GM21390 (cell line): ENCODE measurements at regions not wholly inside any gene's neighbourhood (a gene's known extent, or its start where the extent isn't known, plus 50 kb on each side); places are given as distances from the start of the nearest gene placed in this dataset.

Experiments
- ATAC-seq: cut with Tn5 transposase; IDR thresholded peaks from one replicate; pipeline ENCODE4 v1.9.1; 2021; ENCODE audit not compliant: unreplicated experiment

GRCh38 chr17:33750943-33751701 lies 458.0 kb upstream of the ASIC2 start:
- no peak for ATAC-seq

GRCh38 chr17:33751702-33752065 lies 458.6 kb upstream of the ASIC2 start:
- ATAC-seq, result no peak

DNA sequence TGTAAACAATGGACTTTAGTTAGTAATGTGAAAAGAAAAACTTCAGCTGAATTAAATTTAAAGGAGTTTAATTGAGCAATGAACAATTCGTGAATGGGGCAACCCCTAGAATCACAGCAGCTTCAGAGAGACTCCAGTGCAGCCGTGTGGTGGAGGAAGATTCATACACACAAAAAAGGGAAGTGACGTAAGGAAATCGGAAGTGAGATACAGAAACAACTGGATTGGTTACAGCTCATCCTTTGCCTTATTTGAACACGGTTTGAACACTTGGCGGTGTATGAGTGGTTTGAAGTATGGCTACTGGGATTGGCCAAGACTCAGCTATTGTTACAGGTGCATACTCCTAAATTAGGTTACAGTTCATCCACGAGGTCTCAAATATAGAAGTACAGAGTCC lies 460.4 kb upstream of the ASIC2 start:
- ATAC-seq, result no peak

DNA sequence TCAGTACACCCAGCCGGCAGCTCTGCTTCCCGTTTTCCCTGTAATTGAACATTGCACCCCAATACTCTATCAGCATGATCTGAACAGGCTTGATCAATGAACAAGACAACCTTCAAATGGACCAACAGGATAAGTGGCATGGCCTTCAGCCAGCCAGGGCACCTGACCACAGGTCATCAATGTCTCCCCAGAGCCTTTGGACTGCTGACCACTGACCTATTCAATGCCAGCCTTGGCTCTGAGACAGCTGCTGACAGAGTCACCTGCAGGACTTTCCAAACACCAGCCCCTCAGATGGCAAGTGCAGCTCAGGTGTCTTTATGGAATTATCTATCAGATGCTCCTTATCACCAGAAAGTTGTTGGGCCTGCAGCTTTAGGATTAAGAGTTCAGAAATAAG lies 462.9 kb upstream of the ASIC2 start:
- no peak for ATAC-seq

DNA sequence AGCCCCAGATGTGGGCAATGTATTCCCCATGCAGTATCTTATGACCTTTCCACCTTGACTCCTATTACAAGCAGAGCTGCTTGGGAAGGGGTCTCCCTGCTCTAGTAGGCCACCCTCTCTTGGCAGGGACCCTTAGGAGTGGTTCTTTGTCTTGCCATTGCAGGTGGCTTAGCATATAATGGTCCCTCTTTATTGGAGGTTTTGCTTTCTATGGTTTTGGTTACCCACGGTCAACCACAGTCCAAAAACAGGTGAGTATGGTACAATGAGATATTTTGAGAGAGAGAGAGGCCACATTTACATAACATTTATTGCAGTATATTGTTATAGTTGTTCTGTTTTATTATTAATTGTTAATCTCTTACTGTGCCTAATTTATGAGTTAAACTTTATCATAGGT lies 472.8 kb upstream of the ASIC2 start:
- ATAC-seq, result no peak

DNA sequence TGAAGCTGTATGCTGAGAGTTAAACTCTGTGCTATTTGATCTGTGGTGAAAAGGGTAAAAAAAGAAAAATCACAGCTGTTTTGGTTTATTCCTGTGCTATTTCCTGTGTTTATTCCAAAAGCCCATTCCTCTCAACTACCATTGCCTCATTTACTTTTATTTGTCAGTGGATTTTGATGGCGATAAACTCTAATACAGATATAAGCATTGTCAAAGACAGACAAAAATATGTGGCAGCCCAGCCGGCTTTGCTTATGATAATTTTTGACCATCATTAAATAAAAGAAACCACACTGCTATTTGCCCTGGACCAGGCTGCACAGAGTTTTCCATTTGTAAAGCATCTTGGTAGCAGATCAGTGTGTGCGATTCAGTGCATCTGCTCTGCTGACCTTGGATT lies 473.6 kb upstream of the ASIC2 start:
- no peak for ATAC-seq

DNA sequence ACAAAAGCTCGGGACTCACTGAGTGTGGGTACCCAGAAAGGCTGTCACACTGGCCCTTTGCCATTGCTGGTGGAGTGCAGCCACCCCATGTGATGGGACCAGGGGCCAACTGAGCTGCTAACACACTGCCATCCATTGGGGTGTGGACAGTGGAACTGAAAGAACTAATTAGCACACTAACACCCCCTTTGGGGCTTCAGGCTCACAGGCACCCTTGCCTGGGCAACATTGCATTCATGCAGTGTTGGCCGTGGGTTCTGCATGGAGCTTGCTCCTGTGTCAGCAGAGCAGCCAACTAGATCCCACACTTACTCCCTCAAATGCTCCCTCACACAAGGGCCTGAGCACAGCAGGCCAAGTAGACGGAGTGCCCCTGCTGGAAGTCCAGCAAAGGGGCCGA lies 476.0 kb upstream of the ASIC2 start:
- no peak for ATAC-seq

- ATAC-seq, result no peak
These were observed 478.8 kb upstream of the CCL2 start for GRCh38 chr17:33776304-33776703.

DNA sequence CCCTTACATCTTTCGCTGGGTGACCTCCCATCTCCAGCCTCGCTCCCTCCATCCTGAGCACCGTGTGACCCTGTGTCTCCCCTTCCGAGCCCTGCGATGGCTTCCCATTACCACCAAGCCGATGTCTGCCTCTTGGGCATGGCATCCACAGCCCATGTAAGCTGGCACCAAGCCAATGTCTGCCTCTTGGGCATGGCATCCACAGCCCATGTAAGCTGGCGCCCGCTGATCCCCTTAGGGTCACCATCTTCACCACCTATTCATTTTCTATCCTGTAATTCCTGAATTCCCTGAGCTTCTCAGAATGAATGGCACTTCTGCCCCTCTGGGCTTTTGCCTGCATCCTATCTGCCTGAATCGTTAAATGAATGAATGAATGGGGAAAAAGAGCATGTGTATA lies 478.2 kb upstream of the CCL2 start:
- no peak for ATAC-seq

GRCh38 chr17:33777674-33778073 lies 477.4 kb upstream of the CCL2 start:
- no peak for ATAC-seq

- no peak for ATAC-seq
These were observed 476.4 kb upstream of the CCL2 start for GRCh38 chr17:33778505-33779233.

DNA sequence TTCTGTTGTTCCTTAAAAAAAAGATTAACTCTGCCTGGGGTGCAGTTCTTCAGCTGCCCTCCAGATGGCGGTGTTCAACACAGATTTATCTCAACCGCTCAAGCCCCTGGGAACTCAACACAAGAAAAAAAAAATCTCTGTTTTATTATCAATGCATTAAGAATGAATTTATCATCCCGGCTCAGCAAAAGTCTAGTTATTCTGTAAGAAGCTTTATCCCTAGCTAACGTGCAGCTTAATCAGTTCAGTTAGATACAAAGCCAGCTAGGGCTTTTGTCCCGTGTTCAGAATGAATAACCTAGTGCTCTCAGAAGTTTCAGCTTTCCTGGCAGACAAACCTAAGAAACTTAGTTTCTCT lies 475.9 kb upstream of the CCL2 start:
- ATAC-seq, result no peak

DNA sequence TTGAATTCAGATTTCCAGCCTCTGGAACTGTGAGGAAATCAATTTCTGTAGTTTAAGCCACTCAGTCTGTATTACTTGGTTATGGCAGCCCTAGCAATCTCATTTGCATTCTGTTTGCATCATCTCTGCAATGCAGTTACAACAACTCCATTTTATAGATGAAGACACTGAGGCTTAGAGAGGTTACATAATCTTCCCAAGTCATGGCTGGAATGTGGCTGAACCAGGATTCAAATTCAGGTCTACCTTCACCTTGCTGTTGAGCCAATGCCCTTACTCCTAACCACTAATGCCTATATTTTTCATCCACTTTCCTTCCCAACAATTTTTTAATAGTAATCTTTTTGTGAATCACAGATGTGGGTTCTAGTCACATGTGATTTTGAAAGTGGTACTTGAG lies 469.8 kb upstream of the CCL2 start:
- no peak for ATAC-seq

GRCh38 chr17:33786478-33786877 lies 468.6 kb upstream of the CCL2 start:
- ATAC-seq, result no peak

GRCh38 chr17:33789658-33790057 lies 465.4 kb upstream of the CCL2 start:
- no peak for ATAC-seq

- no peak for ATAC-seq
These were observed 457.9 kb upstream of the CCL2 start for GRCh38 chr17:33797181-33797580.

DNA sequence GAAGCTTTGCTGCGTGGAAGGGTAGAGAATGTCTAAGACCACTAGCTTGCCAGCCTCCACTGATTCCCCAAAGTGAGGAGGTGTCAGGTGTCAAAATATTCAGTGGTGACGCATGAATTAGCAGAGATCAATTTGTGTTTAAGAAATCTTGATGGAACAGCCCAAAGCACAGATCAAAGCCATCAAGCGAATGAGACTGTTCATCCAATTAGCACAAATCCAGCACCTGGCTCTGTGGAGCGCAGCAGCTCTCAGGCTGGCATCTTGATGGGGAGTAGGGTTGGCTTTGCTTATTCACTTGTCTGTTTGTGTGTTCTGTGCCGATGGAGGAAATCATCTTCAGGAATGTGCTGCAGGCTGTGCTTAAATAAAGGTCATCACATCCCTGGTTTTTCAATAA lies 456.8 kb upstream of the CCL2 start:
- ATAC-seq, result no peak

- no peak for ATAC-seq
These were observed 452.5 kb upstream of the CCL2 start for GRCh38 chr17:33802349-33803198.

- ATAC-seq, result no peak
These were observed 451.8 kb upstream of the CCL2 start for GRCh38 chr17:33803199-33803685.

DNA sequence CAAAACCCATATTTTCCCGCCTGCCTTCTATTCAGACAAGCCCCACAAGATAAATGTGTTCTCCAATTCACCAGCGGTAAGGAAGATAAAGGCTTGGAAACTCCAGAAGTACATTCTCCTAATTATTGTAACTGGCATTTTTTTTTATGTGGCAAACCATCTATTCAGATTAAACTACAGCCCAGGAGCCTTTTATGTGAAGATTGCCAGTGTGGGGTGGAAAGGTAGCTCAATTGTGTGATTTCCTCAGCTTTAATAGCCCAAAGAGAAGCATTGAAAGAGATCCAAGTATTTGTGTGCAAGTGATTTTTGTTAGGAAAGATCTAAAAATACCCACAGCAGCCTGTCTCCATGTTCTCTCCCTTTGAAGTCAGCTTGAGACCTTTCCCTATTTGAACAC lies 451.4 kb upstream of the CCL2 start:
- no peak for ATAC-seq

- no peak for ATAC-seq
These were observed 450.7 kb upstream of the CCL2 start for GRCh38 chr17:33804401-33804800.

DNA sequence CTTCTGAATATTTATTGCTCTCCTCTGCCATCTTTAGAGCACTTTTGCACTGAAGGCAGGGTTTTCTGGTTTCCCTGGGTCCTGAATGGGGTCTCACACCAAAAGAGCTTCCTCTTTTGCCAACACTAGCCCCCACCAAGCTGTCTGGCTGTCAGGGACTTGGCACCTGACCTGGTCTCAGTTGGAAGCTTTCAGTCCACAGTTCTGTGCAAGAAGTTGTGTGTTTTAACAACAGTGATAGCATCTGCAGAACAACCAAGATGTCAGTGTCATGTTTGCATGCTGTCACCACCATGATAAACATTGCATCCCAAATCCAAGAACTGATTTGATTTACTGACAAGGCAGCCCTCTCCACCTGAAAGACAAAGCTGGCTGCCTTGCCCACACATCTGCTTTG lies 448.5 kb upstream of the CCL2 start:
- no peak for ATAC-seq
